HS-5 (cell line): ENCODE measurements at regions not wholly inside any gene's neighbourhood (a gene's known extent, or its start where the extent isn't known, plus 50 kb on each side); places are given as distances from the start of the nearest gene placed in this dataset.
A peak's percentile ranks its signal among the peaks of the same experiment; 100 is the strongest.

Source experiments
- DNase-seq: peaks from one replicate; pipeline ENCODE4 v3.0.0-alpha.2; 2012; ENCODE audit warnings: low read depth

GRCh38 chr17:12438813-12439586, 226.7 kb upstream of the MYOCD start:
- DNase-seq: no peak

- DNase-seq: no peak
Observed at GRCh38 chr17:12445331-12445730, 220.4 kb upstream of the MYOCD start.

GRCh38 chr17:12457493-12457892, 208.2 kb upstream of the MYOCD start:
- no peak for DNase-seq

- DNase-seq: no peak
Observed at GRCh38 chr17:12459736-12460135, 206.0 kb upstream of the MYOCD start.

- DNase-seq: peak; percentile 29
Observed at GRCh38 chr17:12463102-12463501, 202.6 kb upstream of the MYOCD start.

- DNase-seq: no peak
Observed at GRCh38 chr17:12472252-12473173, 193.2 kb upstream of the MYOCD start.

- DNase-seq: no peak
Observed at GRCh38 chr17:12478311-12478710, 187.4 kb upstream of the MYOCD start.

- DNase-seq: peak; percentile 3
Observed at GRCh38 chr17:12485361-12485906, 180.3 kb upstream of the MYOCD start.

GRCh38 chr17:12489325-12489724, 176.4 kb upstream of the MYOCD start:
- DNase-seq: no peak

GRCh38 chr17:12492450-12492849, 173.2 kb upstream of the MYOCD start:
- DNase-seq: no peak

- no peak for DNase-seq
Observed at GRCh38 chr17:12505866-12506265, 159.8 kb upstream of the MYOCD start.

GRCh38 chr17:12507026-12507595, 158.6 kb upstream of the MYOCD start:
- DNase-seq: no peak

- no peak for DNase-seq
Observed at GRCh38 chr17:12509801-12510200, 155.9 kb upstream of the MYOCD start.

- no peak for DNase-seq
Observed at GRCh38 chr17:12510535-12510934, 155.2 kb upstream of the MYOCD start.

- DNase-seq: no peak
Observed at GRCh38 chr17:12512694-12513355, 152.9 kb upstream of the MYOCD start.

GRCh38 chr17:12514596-12514995, 151.1 kb upstream of the MYOCD start:
- DNase-seq: no peak

- no peak for DNase-seq
Observed at GRCh38 chr17:12519956-12520594, 145.6 kb upstream of the MYOCD start.

GRCh38 chr17:12521416-12521815, 144.3 kb upstream of the MYOCD start:
- no peak for DNase-seq

GRCh38 chr17:12522336-12522735, 143.4 kb upstream of the MYOCD start:
- no peak for DNase-seq

GRCh38 chr17:12522743-12523183, 142.9 kb upstream of the MYOCD start:
- no peak for DNase-seq

- no peak for DNase-seq
Observed at GRCh38 chr17:12523244-12523643, 142.4 kb upstream of the MYOCD start.
